Fibroblast of pulmonary artery (primary cell): ENCODE measurements at regions not wholly inside any gene's neighbourhood (a gene's known extent, or its start where the extent isn't known, plus 50 kb on each side); places are given as distances from the start of the nearest gene placed in this dataset.

Source experiments
- DNase-seq: peaks from one replicate; pipeline ENCODE4 v3.0.0-alpha.2; 2010; ENCODE audit warnings: low read depth
- H3K4me3 ChIP-seq: replicated peaks from 2 replicates; pipeline ENCODE4 v1.5.1; 2011; ENCODE audit warnings: low read depth, mild to moderate bottlenecking, control low read depth, low read length, moderate library complexity
- CTCF ChIP-seq: IDR thresholded peaks from 2 replicates; pipeline ENCODE4 v1.5.1; 2011; ENCODE audit warnings: mild to moderate bottlenecking, control low read depth, low read length, inconsistent platforms; ENCODE audit errors: missing control alignments

GRCh38 chr5:152094716-152095115 is 170.1 kb upstream of the GLRA1 start:
- no peak for TF ChIP-seq CTCF
- DNase-seq, result no peak
- H3K4me3 ChIP-seq, result no peak overlapping the region

- TF ChIP-seq CTCF, result no peak
- DNase-seq, result no peak
- no peak overlapping the region for H3K4me3 ChIP-seq
Measured at GRCh38 chr5:152094060-152094459, 169.4 kb upstream of the GLRA1 start.

GRCh38 chr5:152092580-152092979 is 167.9 kb upstream of the GLRA1 start:
- no peak for TF ChIP-seq CTCF

GRCh38 chr5:152089644-152090043 is 165.0 kb upstream of the GLRA1 start:
- no peak for DNase-seq
- no peak for TF ChIP-seq CTCF

More at GRCh38 chr5:152092580-152092979, 167.9 kb upstream of the GLRA1 start:
- DNase-seq, result no peak
- H3K4me3 ChIP-seq, result no peak overlapping the region

GRCh38 chr5:152086668-152087067 is 162.0 kb upstream of the GLRA1 start:
- DNase-seq, result no peak
- H3K4me3 ChIP-seq, result no peak overlapping the region
- no peak for TF ChIP-seq CTCF

More at GRCh38 chr5:152089644-152090043, 165.0 kb upstream of the GLRA1 start:
- H3K4me3 ChIP-seq, result no peak overlapping the region

- H3K4me3 ChIP-seq, result no peak overlapping the region
- DNase-seq, result no peak
- no peak for TF ChIP-seq CTCF
Measured at GRCh38 chr5:152084476-152084875, 159.8 kb upstream of the GLRA1 start.

GRCh38 chr5:152083231-152083630 is 158.6 kb upstream of the GLRA1 start:
- no peak for DNase-seq
- H3K4me3 ChIP-seq, result no peak overlapping the region
- TF ChIP-seq CTCF, result no peak
